Activated T-helper 2 cell treated with anti-CD3 and anti-CD28 coated beads, Interferon-gamma antibody, Interleukin-2, Interleukin-4, amounts not matched to agents 10 μg/mL and 5 μg/mL and 100 μg/mL, durations not matched to agents 14 hours and 24 hours and 36 hours (primary cell): ENCODE measurements at regions not wholly inside any gene's neighbourhood (a gene's known extent, or its start where the extent isn't known, plus 50 kb on each side); places are given as distances from the start of the nearest gene placed in this dataset.

Experiments
- DNase-seq: peaks from one replicate; pipeline ENCODE4 v3.0.0; 2021; ENCODE audit warnings: low spot score
- H3K27ac Mint-ChIP-seq: one replicate; pipeline ENCODE4 v1.8.0; 2021; ENCODE audit warnings: mixed read lengths
- H3K27me3 Mint-ChIP-seq: one replicate; pipeline ENCODE4 v1.8.0; 2021; ENCODE audit warnings: low read depth, mixed read lengths
- H3K36me3 Mint-ChIP-seq: one replicate; pipeline ENCODE4 v1.8.0; 2021; ENCODE audit warnings: low read depth, mixed read lengths
- H3K4me1 Mint-ChIP-seq: one replicate; pipeline ENCODE4 v1.8.0; 2021; ENCODE audit warnings: low read depth, mixed read lengths
- H3K4me3 Mint-ChIP-seq: one replicate; pipeline ENCODE4 v1.8.0; 2021; ENCODE audit warnings: low read depth, mild to moderate bottlenecking, moderate library complexity, mixed read lengths
- H3K9me3 Mint-ChIP-seq: one replicate; pipeline ENCODE4 v1.8.0; 2021; ENCODE audit warnings: mixed read lengths
- intact Hi-C: fragments of 100-400 bp; cut with micrococcal nuclease; formaldehyde crosslinking; loops from one replicate; pipeline ENCODE4 v1.15.1; 2023

- no peak for DNase-seq
- H3K9me3 Mint-ChIP-seq, result no peaks in the 10 kb centered on the region
- no peak overlapping the region for H3K27ac Mint-ChIP-seq
- no peaks in the 10 kb centered on the region for H3K4me1 Mint-ChIP-seq
- H3K36me3 Mint-ChIP-seq, result no peaks in the 10 kb centered on the region
- H3K27me3 Mint-ChIP-seq, result peaks cover 2% of the 10 kb centered on the region
- H3K4me3 Mint-ChIP-seq, result no peak overlapping the region
- intact Hi-C loops, result no loop called here
Observed at GRCh38 chr11:121688860-121689614, 236.3 kb upstream of the SORL1-AS1 start.

- Mint-ChIP-seq H3K27ac (no peak overlapping the region), H3K4me1 (no peaks in the 10 kb centered on the region), H3K27me3 (peaks cover 2% of the 10 kb centered on the region), H3K4me3 (no peak overlapping the region), H3K36me3 (no peaks in the 10 kb centered on the region), H3K9me3 (no peaks in the 10 kb centered on the region)
- intact Hi-C loops, result no loop called here
- no peak for DNase-seq
Observed at GRCh38 chr11:121688055-121688491, 235.3 kb upstream of the SORL1-AS1 start.

- no peaks in the 10 kb centered on the region for H3K36me3 Mint-ChIP-seq
- H3K4me3 Mint-ChIP-seq, result no peak overlapping the region
- no peaks in the 10 kb centered on the region for H3K9me3 Mint-ChIP-seq
- no peak for DNase-seq
- no peaks in the 10 kb centered on the region for H3K4me1 Mint-ChIP-seq
- intact Hi-C loops, result no loop called here
- H3K27me3 Mint-ChIP-seq, result peaks cover 6% of the 10 kb centered on the region
- H3K27ac Mint-ChIP-seq, result no peak overlapping the region
Observed at GRCh38 chr11:121683791-121684190, 231.0 kb upstream of the SORL1-AS1 start.
